ENCODE measurements at regions not wholly inside any gene's neighbourhood (a gene's known extent, or its start where the extent isn't known, plus 50 kb on each side); places are given as distances from the start of the nearest gene placed in this dataset.

DNA sequence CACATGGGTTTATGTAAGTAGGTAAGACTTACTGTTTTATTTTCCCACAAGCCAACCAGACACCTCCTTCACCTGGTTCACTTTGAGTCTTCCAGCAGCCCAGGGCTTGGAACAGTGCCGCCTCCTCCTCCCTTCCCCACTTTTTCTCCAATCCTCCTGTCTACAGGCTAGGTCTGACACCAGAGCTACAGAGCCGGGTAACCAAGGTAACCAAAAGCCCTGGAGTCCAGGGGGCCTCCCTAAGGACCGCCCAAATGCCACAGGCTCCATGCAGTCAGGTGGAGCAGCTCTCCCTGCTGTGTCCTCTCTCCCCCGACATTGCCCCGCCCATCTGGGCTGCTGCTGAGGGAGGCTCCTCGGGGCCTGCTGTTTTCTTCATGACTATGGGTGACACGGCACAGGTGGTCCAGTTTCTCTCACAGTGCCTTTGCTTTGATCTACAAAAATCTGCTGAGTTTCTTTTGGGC, 138.0 kb upstream of the EFNA5 start:
- DNase-seq (ENCODE audit: low read depth in 2 of 2), result no peak

DNA sequence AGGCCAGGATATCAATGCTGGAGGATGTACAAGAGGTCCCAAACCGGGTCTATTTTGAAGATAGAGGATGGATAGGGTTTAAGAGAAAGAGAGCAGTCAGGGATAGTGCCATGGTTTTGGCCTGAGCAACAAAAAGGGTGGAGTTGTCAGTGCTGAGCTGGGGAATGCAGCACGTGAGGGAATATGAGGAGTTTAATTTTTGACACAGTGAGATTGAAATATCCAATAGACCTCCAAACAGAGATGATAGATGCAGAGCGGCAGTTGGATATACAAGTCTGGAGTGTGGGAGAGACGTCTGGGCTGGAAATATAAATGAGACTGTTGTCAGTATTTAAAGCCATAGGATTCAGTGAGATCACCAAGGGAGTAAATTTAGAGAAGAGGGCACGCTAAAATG, 136.7 kb upstream of the EFNA5 start:
- DNase-seq (ENCODE audit: low read depth in 2 of 2), result no peak

DNA sequence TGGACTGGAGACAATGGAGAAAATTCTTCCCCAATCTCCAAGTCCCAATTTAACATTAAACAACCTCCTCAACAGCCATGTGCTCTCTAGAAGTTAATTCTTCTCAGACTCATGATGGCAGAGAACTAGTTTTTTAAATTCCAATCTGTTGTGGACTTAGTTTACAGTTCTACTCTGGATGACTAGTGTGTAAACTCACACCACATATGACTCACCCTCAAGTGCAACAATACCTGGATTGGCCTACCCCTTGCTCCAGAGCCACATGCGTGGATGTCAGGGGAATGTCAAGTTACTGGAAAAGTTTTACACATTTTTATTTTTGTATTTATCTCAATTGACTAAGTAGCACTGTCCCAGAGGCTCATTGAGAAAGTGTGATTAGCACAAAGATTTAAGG, 136.0 kb upstream of the EFNA5 start:
- no peak for DNase-seq (ENCODE audit: low read depth in 2 of 2)

DNA sequence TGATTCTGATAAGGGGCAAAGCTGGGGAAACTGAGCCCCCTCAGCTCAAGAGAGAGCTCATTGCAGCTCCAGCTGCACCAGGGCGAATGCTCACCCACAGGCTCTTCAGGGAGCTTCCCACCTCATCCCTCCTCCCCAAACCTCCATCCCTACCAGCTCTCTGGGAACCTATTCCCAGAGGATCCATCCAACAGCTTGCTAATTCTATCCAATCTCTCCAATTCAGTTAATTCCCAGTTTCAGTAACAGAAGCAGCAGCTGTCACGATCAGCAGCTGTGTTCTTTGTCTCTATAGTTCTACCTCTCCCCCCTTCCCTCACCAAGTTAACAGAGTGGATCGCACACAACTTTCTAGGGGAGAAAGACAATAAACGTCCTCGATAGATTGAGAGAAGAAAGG, 135.5 kb upstream of the EFNA5 start:
- DNase-seq (ENCODE audit: low read depth in 2 of 2), result no peak

DNA sequence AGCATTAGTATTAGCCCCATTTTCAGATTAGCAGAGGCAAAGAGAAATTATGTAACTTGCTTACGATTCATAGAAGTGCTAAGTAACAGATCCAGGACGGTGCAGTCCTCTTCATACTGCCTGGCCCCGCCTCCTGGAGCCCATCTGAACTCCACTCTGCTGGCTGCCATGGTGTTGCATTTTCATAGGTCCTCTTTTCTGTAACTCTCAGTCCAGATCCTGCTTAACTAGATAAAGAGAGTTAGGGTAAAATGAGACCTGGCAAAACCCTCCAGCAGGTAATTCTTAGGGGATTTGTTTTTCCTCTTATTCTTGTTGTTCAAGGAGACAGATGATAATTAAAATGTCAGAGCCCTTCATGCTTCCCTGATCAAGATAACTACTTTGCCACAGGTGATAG, 135.1 kb upstream of the EFNA5 start:
- no peak for DNase-seq (ENCODE audit: low read depth in 2 of 2)

DNA sequence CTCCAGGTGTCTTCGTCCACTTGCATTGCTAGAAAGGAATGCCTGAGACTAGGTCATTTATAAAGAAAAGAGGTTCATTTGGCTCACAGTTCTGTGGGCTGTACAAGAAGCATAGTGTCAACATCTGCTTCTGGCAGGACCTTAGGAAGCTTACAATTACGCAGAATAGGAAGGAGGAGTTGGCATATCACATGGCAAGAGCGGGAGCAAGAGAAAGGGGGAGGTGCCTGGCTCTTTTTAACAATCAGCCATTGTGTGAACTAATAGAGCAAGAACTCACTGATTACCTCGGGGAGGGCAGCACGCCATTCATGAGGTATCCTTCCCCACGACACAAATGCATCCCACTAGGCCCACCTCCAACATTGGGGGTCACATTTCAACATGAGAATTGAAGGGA, 134.4 kb upstream of the EFNA5 start:
- DNase-seq (ENCODE audit: low read depth in 2 of 2), result no peak

DNA sequence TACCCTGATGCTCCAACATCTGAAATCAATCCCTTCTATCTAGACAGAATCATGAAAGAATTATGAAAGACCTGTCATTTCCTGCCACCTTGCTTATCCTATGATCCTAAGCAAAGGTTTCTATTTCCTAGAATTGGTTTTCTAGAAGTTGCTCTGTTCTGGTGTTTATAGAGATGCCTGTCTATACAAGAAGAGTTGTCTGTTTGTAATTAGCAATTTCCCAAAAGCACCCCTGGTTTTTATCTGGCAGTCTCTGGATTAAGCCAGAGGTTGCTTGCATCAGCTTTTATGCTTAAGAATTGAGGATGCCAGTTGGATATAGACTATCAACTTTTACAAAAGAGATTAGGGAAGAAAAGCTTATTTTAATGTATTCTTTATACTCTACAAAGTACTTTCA, 133.0 kb upstream of the EFNA5 start:
- DNase-seq (ENCODE audit: low read depth in 2 of 2), result no peak

DNA sequence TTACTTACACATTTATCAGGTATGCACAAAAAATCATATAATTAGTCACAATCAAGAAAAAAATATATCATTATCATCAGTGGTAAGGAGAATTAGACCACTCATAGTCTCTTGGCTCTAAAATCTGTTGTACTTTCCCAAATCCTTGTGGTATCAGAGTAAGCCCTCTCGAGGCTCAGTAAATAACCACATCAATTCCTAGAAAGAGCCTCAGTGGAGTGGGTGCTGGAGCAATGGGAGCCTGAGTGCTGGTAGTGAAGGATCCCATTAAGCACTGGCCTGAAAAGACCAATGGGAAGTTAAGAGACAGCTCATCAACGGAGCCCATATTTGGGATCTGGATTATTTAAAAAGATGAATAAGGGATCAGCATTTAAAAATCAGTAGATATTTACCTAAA, 130.3 kb upstream of the EFNA5 start:
- DNase-seq (ENCODE audit: low read depth in 2 of 2), result no peak

DNA sequence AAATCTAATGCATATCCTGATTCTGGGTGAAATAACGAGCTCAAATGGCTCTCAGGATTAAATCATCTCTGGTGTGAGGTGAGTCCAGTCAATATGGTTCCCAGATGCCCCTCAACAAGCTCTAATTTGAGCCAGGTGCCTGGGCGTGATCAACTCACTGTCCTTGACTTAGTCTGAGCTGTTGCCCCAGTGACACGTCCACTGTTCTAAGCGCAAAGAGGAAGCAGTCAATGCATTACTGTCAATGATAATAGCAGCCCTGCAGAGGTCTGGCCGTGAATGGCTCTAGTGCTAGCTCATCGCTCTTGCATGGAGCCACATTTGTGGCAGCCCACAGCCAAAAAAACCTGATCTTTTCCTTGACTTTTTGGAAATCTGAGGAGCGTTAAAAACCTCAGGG, 128.6 kb upstream of the EFNA5 start:
- DNase-seq (ENCODE audit: low read depth in 2 of 2), result no peak

DNA sequence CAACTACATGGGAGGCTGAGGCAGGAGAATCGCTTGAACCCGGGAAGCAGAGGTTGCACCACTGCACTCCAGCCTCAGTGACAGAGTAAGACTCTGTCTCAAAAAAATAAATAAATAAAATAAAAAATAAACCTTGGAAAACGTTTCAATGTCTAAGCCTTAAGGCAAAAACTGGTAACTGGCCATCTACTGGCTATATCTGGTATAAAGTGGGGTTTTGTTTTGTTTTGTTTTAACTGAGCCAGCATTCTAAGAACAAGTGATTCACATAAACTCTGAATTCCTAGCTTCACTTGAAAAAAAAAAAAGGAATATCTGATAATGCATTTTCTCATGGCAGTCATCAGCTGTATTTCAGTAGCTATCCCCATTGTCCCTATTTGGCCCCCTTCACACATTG, 126.1 kb upstream of the EFNA5 start:
- DNase-seq (ENCODE audit: low read depth in 2 of 2), result no peak

DNA sequence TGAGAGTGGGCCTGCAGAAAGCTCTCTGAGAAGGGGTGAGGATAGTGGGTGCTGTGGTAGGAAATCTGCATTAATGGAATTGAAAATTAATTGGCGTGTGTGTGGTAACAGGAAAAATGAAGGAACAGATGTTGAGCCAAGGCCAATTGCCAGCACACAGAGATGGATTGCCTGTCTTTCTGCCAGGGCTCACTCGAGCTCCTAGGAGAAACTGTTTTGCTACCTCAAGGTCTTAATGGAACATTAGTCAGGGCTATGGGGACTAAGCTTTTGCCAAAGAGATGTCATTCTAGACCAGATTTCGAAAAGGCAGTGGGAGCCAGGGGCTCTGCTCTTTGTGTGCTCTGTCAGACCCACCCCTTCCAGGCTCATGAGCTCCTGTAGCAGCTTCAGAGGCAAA, 124.0 kb upstream of the EFNA5 start:
- DNase-seq (ENCODE audit: low read depth in 2 of 2), result no peak

DNA sequence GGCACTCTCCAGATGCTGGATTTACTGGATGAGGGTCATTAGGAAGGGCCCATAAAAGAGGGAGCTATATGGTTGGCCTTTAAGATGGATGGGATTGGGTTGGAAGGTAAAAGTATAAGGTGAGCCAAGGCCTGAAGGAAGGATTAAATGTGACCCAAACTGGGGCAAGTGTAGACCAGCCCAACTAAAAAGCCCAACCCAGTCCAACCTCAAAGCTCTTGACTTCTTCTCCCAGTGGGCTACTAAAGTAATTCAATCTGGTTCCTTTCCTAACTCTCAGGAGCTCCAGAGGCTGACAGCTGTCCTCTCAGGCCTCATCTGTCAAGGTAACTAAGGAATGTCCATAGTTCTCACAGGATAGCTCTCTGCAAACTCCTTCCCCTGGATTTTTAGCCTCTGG, 122.2 kb upstream of the EFNA5 start:
- DNase-seq (ENCODE audit: low read depth in 2 of 2), result no peak

DNA sequence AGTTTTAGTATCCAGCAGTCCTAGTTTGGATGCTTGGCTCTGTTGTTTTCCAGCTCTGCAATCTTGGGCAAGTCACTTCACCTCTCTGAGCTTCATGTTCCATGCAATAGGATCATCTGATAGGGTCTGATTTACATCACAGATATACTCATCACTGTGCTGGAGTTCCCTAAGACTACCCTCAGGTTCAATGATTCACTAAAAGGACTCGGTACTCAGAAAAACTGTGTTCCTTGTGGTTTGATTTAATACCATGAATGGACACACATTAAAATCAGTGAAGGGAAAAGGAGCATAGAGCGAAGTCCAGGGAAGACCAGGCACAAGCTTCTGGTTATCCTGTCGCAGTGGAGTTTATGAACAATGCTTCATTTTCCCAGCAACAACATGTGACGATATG, 119.9 kb upstream of the EFNA5 start:
- DNase-seq (ENCODE audit: low read depth in 2 of 2), result no peak

DNA sequence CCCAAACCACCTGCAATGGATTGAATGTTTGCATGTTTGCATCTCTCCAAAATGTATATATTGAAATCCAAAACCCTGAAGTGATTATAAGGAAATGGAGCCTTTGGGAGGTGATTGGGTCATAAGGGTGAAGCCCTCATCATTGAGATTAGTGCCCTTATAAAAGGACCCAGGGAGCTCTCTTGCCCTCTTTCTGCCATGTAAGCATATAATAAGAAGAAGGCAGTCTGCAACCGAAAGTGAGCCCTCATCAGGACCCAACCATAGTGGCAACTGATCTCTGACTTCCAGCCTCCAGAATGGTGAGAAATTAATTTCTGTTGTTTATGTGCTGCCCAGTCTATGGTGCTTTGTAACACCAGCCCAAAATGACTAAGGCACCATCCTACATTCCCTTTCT, 115.7 kb upstream of the EFNA5 start:
- no peak for DNase-seq (ENCODE audit: low read depth in 2 of 2)

DNA sequence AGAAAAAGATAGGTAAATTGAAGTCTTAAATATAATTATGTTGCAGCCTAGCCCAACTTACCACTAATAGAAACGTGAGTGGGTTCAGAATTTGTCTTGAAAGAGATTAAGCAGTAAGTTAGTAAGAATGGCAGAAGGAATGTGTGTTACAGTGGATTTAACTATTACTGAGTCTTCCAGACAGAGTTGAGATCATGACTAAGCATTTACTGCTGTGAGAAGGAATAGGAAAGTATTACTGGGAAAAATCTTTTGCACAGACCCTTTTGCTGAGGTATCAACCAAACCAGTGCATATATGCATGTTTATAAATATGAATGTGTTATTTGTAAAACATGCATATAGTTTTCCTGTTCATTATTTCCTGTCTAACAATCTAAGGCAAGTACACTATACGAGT, 112.8 kb upstream of the EFNA5 start:
- no peak for DNase-seq (ENCODE audit: low read depth in 2 of 2)

DNA sequence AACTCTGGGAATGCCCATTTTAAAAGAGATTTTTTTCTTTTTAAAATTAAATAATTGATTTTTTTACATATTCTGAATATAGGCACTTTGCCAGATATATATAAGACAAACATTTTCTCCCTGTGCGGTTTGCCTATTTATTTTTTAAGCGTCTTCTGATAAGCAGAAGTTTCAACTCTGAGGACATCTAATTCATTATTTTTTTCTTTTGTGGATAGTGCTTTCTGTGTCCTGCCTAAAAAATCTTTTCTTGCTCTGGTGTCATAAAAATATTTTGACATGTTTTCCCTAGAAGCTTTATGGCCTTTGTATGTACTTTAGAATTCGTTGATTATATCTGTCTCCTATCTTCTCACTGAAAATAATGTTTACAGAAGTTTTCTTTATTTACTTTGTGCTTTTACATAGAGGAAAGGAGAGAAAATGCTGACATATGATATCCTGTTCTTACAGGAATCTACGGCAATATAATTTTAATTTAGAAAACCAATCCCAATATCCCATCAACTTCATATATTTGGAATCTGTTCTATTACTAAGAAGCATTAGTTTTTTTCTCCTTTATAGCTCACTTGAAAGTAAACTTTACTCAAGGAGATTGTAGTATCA, 111.9 kb upstream of the EFNA5 start:
- DNase-seq (ENCODE audit: low read depth in 2 of 2), result no peak

DNA sequence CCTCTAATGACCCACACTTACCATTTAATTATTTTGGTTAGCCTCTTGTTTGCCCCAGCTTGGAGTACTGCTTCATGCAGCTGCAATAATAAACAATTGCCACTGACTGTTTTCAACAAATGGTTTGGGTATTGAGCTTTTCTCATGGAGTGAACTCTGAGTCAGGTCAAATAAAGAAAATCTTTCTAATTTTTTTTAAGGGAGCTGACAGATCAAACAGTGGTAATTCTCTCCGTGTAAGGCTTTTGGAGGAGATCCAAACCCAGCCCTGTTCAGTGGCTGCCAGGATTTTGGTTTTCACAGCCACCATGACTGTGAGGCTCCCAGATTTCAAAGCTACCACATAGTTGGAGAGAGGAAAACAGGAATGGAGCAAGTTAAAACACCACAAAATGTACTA, 110.7 kb upstream of the EFNA5 start:
- no peak for DNase-seq (ENCODE audit: low read depth in 2 of 2)

DNA sequence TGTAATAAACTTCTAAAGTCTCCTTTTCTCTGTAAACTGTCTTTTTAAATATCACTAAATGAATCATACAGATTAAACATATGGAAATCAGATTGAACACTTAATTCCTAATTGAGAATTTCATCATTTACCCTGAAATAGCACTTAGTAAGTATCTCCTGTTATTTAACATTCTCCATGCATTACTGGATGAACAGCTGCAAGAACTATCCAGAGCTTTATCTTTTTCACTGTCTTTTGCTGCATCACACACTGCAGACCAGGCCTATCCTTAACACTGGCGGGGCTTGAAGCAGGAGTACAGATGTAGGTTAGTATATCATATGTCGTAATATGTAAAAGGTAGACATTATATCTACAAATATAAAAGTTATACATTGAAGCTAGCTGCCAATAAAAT, 108.7 kb upstream of the EFNA5 start:
- no peak for DNase-seq (ENCODE audit: low read depth in 2 of 2)

DNA sequence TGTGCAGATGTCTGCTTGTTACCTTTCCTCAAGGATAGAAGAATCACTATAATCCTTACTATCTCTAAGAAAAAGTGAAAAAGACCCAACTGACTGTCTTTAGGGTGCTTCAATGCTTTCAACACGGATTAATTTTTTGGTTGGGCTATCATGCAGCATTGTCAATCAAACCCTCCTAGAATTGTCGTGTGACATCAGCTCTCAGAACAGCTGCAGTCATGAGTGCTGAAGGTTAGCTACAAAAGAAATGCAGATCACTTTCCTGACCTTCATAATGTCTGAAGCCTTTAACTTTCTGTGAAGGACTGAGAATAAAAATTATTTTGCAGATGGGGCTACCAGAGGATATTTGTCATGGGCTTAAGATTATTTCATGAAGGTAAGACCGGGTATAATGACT, 107.9 kb upstream of the EFNA5 start:
- DNase-seq (ENCODE audit: low read depth in 2 of 2), result no peak

DNA sequence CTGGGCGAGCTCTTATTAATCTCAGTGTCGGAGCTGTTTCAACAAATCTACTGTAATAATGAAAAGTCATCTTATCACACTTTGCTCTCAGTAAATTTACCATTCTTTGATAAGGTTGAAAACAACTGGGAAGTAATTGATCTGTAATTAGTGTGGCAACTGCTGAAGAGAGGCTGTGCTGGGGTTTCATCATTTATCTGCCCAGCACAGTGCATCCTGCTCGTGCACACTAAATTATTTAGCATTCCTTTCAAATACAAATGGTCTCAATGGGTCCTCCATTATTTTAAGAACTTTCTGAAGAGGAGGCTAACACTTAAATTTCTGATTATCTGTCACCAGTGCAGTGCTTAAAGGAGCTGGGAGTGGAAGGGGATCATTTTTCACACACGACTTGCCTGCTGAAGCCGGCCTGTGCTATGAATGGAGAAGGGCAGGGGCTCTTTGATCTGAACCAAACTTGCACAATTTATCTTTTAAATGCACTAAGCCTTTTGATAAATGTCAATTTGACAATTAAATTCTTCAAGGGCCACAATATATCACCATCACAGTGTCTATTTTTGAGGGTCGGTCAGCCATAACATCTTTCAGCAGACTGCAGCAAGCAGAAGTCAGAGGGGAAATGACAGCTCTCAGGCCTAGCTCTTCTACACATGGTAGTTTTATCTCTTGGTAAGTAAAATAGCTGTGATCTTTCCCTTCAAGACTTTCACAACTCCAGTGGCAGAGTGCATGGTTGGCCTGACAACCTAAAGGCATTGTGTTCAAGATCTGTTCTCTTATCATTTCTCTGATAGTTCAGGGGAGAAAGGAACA, 106.4 kb upstream of the EFNA5 start:
- DNase-seq (ENCODE audit: low read depth in 2 of 2), result no peak

DNA sequence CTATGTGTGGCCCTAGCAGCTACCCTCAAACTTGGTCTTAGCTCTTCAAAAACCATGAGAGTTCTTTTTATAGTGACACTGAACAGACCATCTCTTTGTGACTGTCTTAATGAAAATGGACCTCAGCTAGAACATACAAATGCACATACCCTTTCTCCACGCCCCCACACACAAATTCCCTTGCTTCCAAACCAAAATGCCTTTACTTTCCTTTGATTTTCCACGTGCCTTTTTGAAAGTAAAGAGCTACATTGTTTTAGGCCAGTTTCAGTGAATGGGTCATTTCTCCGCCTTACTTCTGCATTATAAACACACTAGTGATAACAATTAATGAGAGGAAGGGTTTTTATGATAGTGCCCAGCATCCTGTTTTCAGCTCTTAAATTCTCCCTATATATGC, 105.8 kb upstream of the EFNA5 start:
- no peak for DNase-seq (ENCODE audit: low read depth in 2 of 2)

DNA sequence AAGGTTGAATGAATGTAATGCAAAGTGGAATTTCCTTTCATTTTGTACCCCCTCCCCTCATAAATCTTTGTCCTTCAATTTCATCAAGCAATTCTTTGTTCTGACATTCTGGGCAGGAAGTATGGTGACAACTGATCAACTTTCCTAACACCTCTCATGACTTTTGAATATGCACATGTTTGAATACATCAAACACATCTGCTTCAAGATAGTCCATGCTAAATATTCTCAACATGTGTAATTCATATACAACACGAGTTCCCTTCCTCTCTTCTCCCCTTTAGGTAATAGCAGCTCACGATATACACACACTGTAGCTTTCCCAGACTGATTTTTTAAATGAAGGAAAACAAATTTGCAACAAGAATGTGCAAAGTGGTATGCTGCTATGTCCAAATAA, 103.6 kb upstream of the EFNA5 start:
- DNase-seq (ENCODE audit: low read depth in 2 of 2), result no peak

DNA sequence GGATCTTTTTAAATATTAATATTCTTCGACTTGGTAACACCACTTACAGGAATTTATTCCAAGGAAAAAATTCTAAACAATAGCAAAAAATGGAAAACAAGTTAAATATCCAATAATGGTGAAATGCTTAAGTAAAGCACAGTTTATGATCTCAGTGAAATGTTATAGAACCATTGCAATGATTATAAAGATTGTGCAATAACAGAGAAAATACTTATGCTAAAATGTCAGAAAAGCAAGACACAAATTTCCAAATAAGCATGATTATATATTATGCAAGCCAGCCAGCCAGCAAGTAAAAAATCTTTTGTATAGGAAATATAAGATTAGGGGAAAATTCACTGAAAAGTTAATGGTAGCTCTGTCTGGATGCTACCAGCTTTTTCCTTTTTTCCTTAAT, 102.7 kb upstream of the EFNA5 start:
- no peak for DNase-seq (ENCODE audit: low read depth in 2 of 2)

All from fibroblast of skin of left quadriceps (primary cell).